ENCODE measurements at regions not wholly inside any gene's neighbourhood (a gene's known extent, or its start where the extent isn't known, plus 50 kb on each side); places are given as distances from the start of the nearest gene placed in this dataset.

DNA sequence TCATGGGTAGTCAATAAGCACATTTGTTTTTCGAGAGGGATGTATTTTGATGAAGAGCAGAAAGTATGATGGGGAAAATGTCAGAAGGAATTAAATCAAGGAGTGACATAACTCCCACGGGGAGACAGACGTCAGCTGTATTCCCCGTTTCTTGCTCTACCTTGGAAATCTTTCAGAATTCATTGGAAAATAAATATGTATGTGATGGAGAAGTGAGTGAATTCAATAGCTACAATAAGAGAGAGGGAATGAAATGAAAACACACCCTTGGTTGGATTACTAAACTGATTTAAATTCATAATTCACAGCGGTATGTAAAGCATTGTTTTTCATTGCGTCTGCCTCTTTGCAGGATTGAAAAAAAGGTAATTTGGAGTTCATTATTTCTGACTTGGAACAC is 209.7 kb upstream of the KLF4 start:
- Histone ChIP-seq H3K9ac (ENCODE audit: low read length) (no peak overlapping the region), H3K4me1 (ENCODE audit: control insufficient read depth in 2 of 2, insufficient read depth in 2 of 2, low read length in 2 of 2) (no peaks in the 10 kb centered on the region), H4K20me1 (ENCODE audit: control insufficient read depth, insufficient read depth, low read length, poor library complexity, severe bottlenecking) (no peaks in the 10 kb centered on the region), H3K79me2 (ENCODE audit: control insufficient read depth, insufficient read depth, low read length) (no peaks in the 10 kb centered on the region), H3K4me2 (replicated peaks; ENCODE audit: low read depth, low read length, poor library complexity, severe bottlenecking) (no peak overlapping the region), H3K36me3 (replicated peaks in 1 of 2; ENCODE audit: control extremely low read depth in 1 of 2, control insufficient read depth in 1 of 2, extremely low read depth in 1 of 2, insufficient read depth in 2 of 2, low read length in 1 of 2) (no peaks in the 10 kb centered on the region), H3K27me3 (replicated peaks in 1 of 4; ENCODE audit: control extremely low read depth in 1 of 4, control insufficient read depth in 3 of 4, insufficient read depth in 4 of 4, low read length in 3 of 4) (no peaks in the 10 kb centered on the region), H2AFZ (ENCODE audit: insufficient read depth, low read depth, low read length, poor library complexity, severe bottlenecking) (no peak overlapping the region), H3K4me3 (ENCODE audit: control extremely low read depth in 1 of 5, extremely low read depth in 1 of 5, insufficient read depth in 1 of 5, low read depth in 2 of 5, low read length in 4 of 5) (no peak overlapping the region), H3K27ac (ENCODE audit: low read length in 2 of 2) (no peak overlapping the region), H3K9me3 (ENCODE audit: control extremely low read depth in 1 of 3, control insufficient read depth in 2 of 3, insufficient read depth in 1 of 3, low read length in 2 of 3) (peaks cover 0 to 4% (median 0%) of the 10 kb centered on the region in 3 donors)
- CTCF ChIA-PET: no interaction called here
- Mint-ChIP-seq H3K9me3 (ENCODE audit: insufficient read depth) (peaks cover 2% of the 10 kb centered on the region), H3K27ac (no peak overlapping the region), H3K4me1 (peaks cover 3% of the 10 kb centered on the region), H3K27me3 (peaks cover 5% of the 10 kb centered on the region), H3K4me3 (no peak overlapping the region)
- DNase-seq: no peak
- POLR2A ChIA-PET: no interaction called here
- 90% methylated on average over 2 of the region's 6 CpGs for WGBS (ENCODE audit: insufficient coverage)
- no peak for ATAC-seq (ENCODE audit: low read depth)
- TF ChIP-seq, protein P1, sequence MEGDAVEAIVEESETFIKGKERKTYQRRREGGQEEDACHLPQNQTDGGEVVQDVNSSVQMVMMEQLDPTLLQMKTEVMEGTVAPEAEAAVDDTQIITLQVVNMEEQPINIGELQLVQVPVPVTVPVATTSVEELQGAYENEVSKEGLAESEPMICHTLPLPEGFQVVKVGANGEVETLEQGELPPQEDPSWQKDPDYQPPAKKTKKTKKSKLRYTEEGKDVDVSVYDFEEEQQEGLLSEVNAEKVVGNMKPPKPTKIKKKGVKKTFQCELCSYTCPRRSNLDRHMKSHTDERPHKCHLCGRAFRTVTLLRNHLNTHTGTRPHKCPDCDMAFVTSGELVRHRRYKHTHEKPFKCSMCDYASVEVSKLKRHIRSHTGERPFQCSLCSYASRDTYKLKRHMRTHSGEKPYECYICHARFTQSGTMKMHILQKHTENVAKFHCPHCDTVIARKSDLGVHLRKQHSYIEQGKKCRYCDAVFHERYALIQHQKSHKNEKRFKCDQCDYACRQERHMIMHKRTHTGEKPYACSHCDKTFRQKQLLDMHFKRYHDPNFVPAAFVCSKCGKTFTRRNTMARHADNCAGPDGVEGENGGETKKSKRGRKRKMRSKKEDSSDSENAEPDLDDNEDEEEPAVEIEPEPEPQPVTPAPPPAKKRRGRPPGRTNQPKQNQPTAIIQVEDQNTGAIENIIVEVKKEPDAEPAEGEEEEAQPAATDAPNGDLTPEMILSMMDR (IDR thresholded peaks at IDR 0.05): no peak
- TF ChIP-seq EZH2 (IDR thresholded peaks at IDR 0.05; ENCODE audit: borderline replicate concordance, insufficient read depth, low read depth, low read length, poor library complexity, severe bottlenecking): no peak
- intact Hi-C loops (cut with micrococcal nuclease): no loop called here

DNA sequence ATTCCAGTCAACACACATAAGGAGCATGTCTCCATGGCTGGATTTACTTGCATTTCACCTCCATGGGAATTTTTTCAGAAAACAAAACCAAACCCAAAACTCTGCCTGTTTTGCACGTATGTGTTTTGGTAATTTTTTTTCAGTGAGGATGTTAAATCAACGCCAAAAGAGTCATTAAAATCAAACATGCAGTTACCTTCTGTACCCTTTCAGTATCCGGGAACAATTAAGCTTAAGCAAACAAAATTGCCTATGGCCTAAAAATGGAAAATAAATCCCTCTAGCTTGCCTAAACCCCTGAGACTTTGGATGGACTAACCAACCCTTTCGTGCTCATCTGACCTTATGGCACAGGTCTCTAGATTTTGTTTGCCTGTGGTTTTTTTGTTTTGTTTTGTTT is 209.2 kb upstream of the KLF4 start:
- H3K27me3 ChIP-seq (replicated peaks in 1 of 4; ENCODE audit: control extremely low read depth in 1 of 4, control insufficient read depth in 3 of 4, insufficient read depth in 4 of 4, low read length in 3 of 4): no peaks in the 10 kb centered on the region
- no peaks in the 10 kb centered on the region for H4K20me1 ChIP-seq (ENCODE audit: control insufficient read depth, insufficient read depth, low read length, poor library complexity, severe bottlenecking)
- Mint-ChIP-seq H3K9me3 (ENCODE audit: insufficient read depth) (peaks cover 2% of the 10 kb centered on the region), H3K4me1 (peaks cover 3% of the 10 kb centered on the region), H3K27ac (no peak overlapping the region), H3K27me3 (peaks cover 5% of the 10 kb centered on the region), H3K4me3 (no peak overlapping the region)
- ChIA-PET CTCF (no interaction called here), POLR2A (no interaction called here)
- no peaks in the 10 kb centered on the region for H3K36me3 ChIP-seq (replicated peaks in 1 of 2; ENCODE audit: control extremely low read depth in 1 of 2, control insufficient read depth in 1 of 2, extremely low read depth in 1 of 2, insufficient read depth in 2 of 2, low read length in 1 of 2)
- intact Hi-C loops (cut with micrococcal nuclease): no loop called here
- TF ChIP-seq, protein P1 (IDR thresholded peaks at IDR 0.05): no peak
- TF ChIP-seq EZH2 (IDR thresholded peaks at IDR 0.05; ENCODE audit: borderline replicate concordance, insufficient read depth, low read depth, low read length, poor library complexity, severe bottlenecking): no peak
- H3K9me3 ChIP-seq (ENCODE audit: control extremely low read depth in 1 of 3, control insufficient read depth in 2 of 3, insufficient read depth in 1 of 3, low read length in 2 of 3): peaks cover 0 to 4% (median 0%) of the 10 kb centered on the region in 3 donors
- no peak overlapping the region for H2AFZ ChIP-seq (ENCODE audit: insufficient read depth, low read depth, low read length, poor library complexity, severe bottlenecking)
- no peak for DNase-seq
- no peak overlapping the region for H3K27ac ChIP-seq (ENCODE audit: low read length in 2 of 2)
- H3K9ac ChIP-seq (ENCODE audit: low read length): no peak overlapping the region
- no peak overlapping the region for H3K4me2 ChIP-seq (replicated peaks; ENCODE audit: low read depth, low read length, poor library complexity, severe bottlenecking)
- no peak for ATAC-seq (ENCODE audit: low read depth)
- H3K4me1 ChIP-seq (ENCODE audit: control insufficient read depth in 2 of 2, insufficient read depth in 2 of 2, low read length in 2 of 2): no peaks in the 10 kb centered on the region
- WGBS (ENCODE audit: insufficient coverage): 100% methylated on average over 1 of the region's 4 CpGs
- no peaks in the 10 kb centered on the region for H3K79me2 ChIP-seq (ENCODE audit: control insufficient read depth, insufficient read depth, low read length)
- H3K4me3 ChIP-seq (ENCODE audit: control extremely low read depth in 1 of 5, extremely low read depth in 1 of 5, insufficient read depth in 1 of 5, low read depth in 2 of 5, low read length in 4 of 5): no peak overlapping the region

Measured in B cell (primary cell).